DND-41 (cell line): ENCODE measurements at regions not wholly inside any gene's neighbourhood (a gene's known extent, or its start where the extent isn't known, plus 50 kb on each side); places are given as distances from the start of the nearest gene placed in this dataset.

Source experiments
- CTCF ChIP-seq: IDR thresholded peaks from 2 replicates; pipeline ENCODE4 v1.5.1; 2012; ENCODE audit warnings: borderline replicate concordance, low read length, moderate library complexity, mild to moderate bottlenecking; ENCODE audit not compliant: poor library complexity, severe bottlenecking; ENCODE audit errors: extremely low read depth
- EZH2 ChIP-seq: IDR thresholded peaks from 3 replicates; pipeline ENCODE4 v1.6.1; 2012; ENCODE audit warnings: borderline replicate concordance, low read depth, mild to moderate bottlenecking, moderate library complexity, low read length, inconsistent platforms; ENCODE audit not compliant: severe bottlenecking

- TF ChIP-seq CTCF, result no peak
- TF ChIP-seq EZH2, result no peak
Observed at GRCh38 chr3:28922376-28922775, 358.5 kb upstream of the RBMS3 start.
